Neural progenitor cell (in vitro differentiated cells): ENCODE measurements at regions not wholly inside any gene's neighbourhood (a gene's known extent, or its start where the extent isn't known, plus 50 kb on each side); places are given as distances from the start of the nearest gene placed in this dataset.
"Not testable (repeated sequence)": the region's sequence is repeated elsewhere in the genome, so short reads cannot be mapped to it uniquely, and the experiment has no call there.

Experiments used
- DNase-seq: peaks from one replicate; pipeline ENCODE4 v3.0.0-alpha.2; 2016; ENCODE audit warnings: low spot score
- H2AFZ ChIP-seq: fragments of 200-600 bp; sonication (generic); replicated peaks from 2 replicates; pipeline ENCODE4 v1.6.1; 2016; ENCODE audit warnings: antibody characterized with exemption
- H3F3A ChIP-seq: fragments of 200-600 bp; sonication (generic); 2 replicates; pipeline ENCODE4 v1.6.1; 2016; ENCODE audit warnings: antibody characterized with exemption, low read depth
- H3K27ac ChIP-seq: fragments of 200-600 bp; sonication (generic); 2 replicates; pipeline ENCODE4 v1.5.1; 2016; ENCODE audit warnings: mild to moderate bottlenecking
- H3K27me3 ChIP-seq: fragments of 200-600 bp; sonication (generic); 2 replicates; pipeline ENCODE4 v1.6.1; 2016; ENCODE audit warnings: mild to moderate bottlenecking, moderate library complexity
- H3K36me3 ChIP-seq: fragments of 200-600 bp; sonication (generic); 2 replicates; pipeline ENCODE4 v1.5.1; 2016
- H3K4me1 ChIP-seq: fragments of 200-600 bp; sonication (generic); 2 replicates; pipeline ENCODE4 v1.6.1; 2016; ENCODE audit warnings: mixed run types
- H3K4me2 ChIP-seq: fragments of 200-600 bp; sonication (generic); 2 replicates; pipeline ENCODE4 v1.6.1; 2016
- H3K4me3 ChIP-seq: fragments of 200-600 bp; sonication (generic); 2 replicates; pipeline ENCODE4 v1.5.1; 2016
- H3K79me2 ChIP-seq: fragments of 200-600 bp; sonication (generic); 2 replicates; pipeline ENCODE4 v1.6.1; 2016; ENCODE audit warnings: low read depth
- H3K9ac ChIP-seq: fragments of 200-600 bp; sonication (generic); 2 replicates; pipeline ENCODE4 v1.6.1; 2016
- H3K9me3 ChIP-seq: fragments of 200-600 bp; sonication (generic); 2 replicates; pipeline ENCODE4 v1.5.1; 2016; ENCODE audit warnings: low read depth
- H4K20me1 ChIP-seq: fragments of 200-600 bp; sonication (generic); 2 replicates; pipeline ENCODE4 v1.6.1; 2016; ENCODE audit warnings: low read depth
- H3K27ac Mint-ChIP-seq: 3 replicates; pipeline ENCODE4 v1.8.0; 2021; ENCODE audit warnings: mixed read lengths
- H3K27me3 Mint-ChIP-seq: 2 replicates; pipeline ENCODE4 v1.8.0; 2022; ENCODE audit warnings: low read depth, mild to moderate bottlenecking, inconsistent platforms, moderate library complexity, mixed read lengths; ENCODE audit not compliant: insufficient read depth
- H3K36me3 Mint-ChIP-seq: 3 replicates; pipeline ENCODE4 v1.8.0; 2021; ENCODE audit warnings: mixed read lengths
- H3K4me1 Mint-ChIP-seq: 3 replicates; pipeline ENCODE4 v1.8.0; 2021; ENCODE audit warnings: mixed read lengths
- H3K4me3 Mint-ChIP-seq: 3 replicates; pipeline ENCODE4 v1.8.0; 2021; ENCODE audit warnings: mild to moderate bottlenecking, moderate library complexity, mixed read lengths
- H3K9me3 Mint-ChIP-seq: 3 replicates; pipeline ENCODE4 v1.8.0; 2020; ENCODE audit warnings: mixed read lengths
- CTCF ChIP-seq: fragments of 200-600 bp; sonication (generic); IDR thresholded peaks from 2 replicates; pipeline ENCODE4 v1.5.1; 2017; ENCODE audit warnings: antibody characterized with exemption, mild to moderate bottlenecking
- EZH2 ChIP-seq: fragments of 200-600 bp; sonication (generic); IDR thresholded peaks from 2 replicates; pipeline ENCODE4 v1.6.1; 2017; ENCODE audit warnings: antibody characterized with exemption, mild to moderate bottlenecking, moderate library complexity
- EZH2phosphoT487 ChIP-seq: fragments of 200-600 bp; sonication (generic); IDR thresholded peaks from 2 replicates; pipeline ENCODE4 v1.6.1; 2017; ENCODE audit warnings: antibody characterized with exemption

- Mint-ChIP-seq H3K9me3 (peaks cover 3% of the 10 kb centered on the region), H3K36me3 (no peaks in the 10 kb centered on the region), H3K27ac (peak overlapping the region; percentile 73)
These were observed 167.0 kb downstream of the ERMARD start for GRCh38 chr6:169918239-169918953.

GRCh38 chr6:169917153-169917552 lies 165.7 kb downstream of the ERMARD start:
- Mint-ChIP-seq H3K4me3 (peak overlapping the region; percentile 52), H3K36me3 (peaks cover 2% of the 10 kb centered on the region), H3K4me1 (peaks cover 18% of the 10 kb centered on the region), H3K27ac (no peak overlapping the region), H3K27me3 (peaks cover 8% of the 10 kb centered on the region), H3K9me3 (peaks cover 3% of the 10 kb centered on the region)
- no peak overlapping the region for H2AFZ ChIP-seq
- no peak for TF ChIP-seq EZH2phosphoT487
- no peak overlapping the region for H3K4me3 ChIP-seq
- DNase-seq, result no peak
- H3F3A ChIP-seq, result peaks cover 7% of the 10 kb centered on the region
- H3K27ac ChIP-seq, result no peak overlapping the region
- no peak overlapping the region for H3K9ac ChIP-seq
- H3K79me2 ChIP-seq, result no peaks in the 10 kb centered on the region
- H3K27me3 ChIP-seq, result no peaks in the 10 kb centered on the region
- H3K4me2 ChIP-seq, result no peak overlapping the region
- no peaks in the 10 kb centered on the region for H3K36me3 ChIP-seq
- H3K9me3 ChIP-seq, result no peaks in the 10 kb centered on the region
- no peaks in the 10 kb centered on the region for H4K20me1 ChIP-seq
- peaks cover 7% of the 10 kb centered on the region for H3K4me1 ChIP-seq

More at GRCh38 chr6:169918239-169918953, 167.0 kb downstream of the ERMARD start:
- Histone ChIP-seq H3K27me3 (no peaks in the 10 kb centered on the region), H3K9ac (no peak overlapping the region), H3K4me3 (no peak overlapping the region), H2AFZ (no peak overlapping the region), H3K36me3 (no peaks in the 10 kb centered on the region), H3K9me3 (no peaks in the 10 kb centered on the region), H3F3A (peaks cover 7% of the 10 kb centered on the region), H3K4me1 (peaks cover 9% of the 10 kb centered on the region), H3K27ac (no peak overlapping the region), H4K20me1 (no peaks in the 10 kb centered on the region), H3K4me2 (no peak overlapping the region), H3K79me2 (no peaks in the 10 kb centered on the region)
- no peak for TF ChIP-seq EZH2
- no peak for TF ChIP-seq CTCF
- TF ChIP-seq EZH2phosphoT487, result no peak
- peaks cover 8% of the 10 kb centered on the region for H3K27me3 Mint-ChIP-seq
- DNase-seq, result no peak
- H3K4me1 Mint-ChIP-seq, result peaks cover 18% of the 10 kb centered on the region
- H3K4me3 Mint-ChIP-seq, result peak overlapping the region; percentile 14

- Histone ChIP-seq H3F3A (peaks cover 7% of the 10 kb centered on the region), H3K36me3 (no peaks in the 10 kb centered on the region), H3K9me3 (no peaks in the 10 kb centered on the region), H4K20me1 (no peaks in the 10 kb centered on the region), H3K4me3 (no peak overlapping the region), H3K27me3 (no peaks in the 10 kb centered on the region), H3K4me1 (no peaks in the 10 kb centered on the region), H2AFZ (no peak overlapping the region), H3K27ac (no peak overlapping the region), H3K4me2 (no peak overlapping the region), H3K9ac (no peak overlapping the region), H3K79me2 (no peaks in the 10 kb centered on the region)
- peaks cover 14% of the 10 kb centered on the region for H3K4me1 Mint-ChIP-seq
- peaks cover 8% of the 10 kb centered on the region for H3K27me3 Mint-ChIP-seq
- H3K9me3 Mint-ChIP-seq, result peaks cover 3% of the 10 kb centered on the region
- H3K4me3 Mint-ChIP-seq, result no peak overlapping the region
- H3K36me3 Mint-ChIP-seq, result peaks cover 2% of the 10 kb centered on the region
- no peak overlapping the region for H3K27ac Mint-ChIP-seq
- no peak for TF ChIP-seq CTCF
- no peak for DNase-seq
These were observed 164.5 kb downstream of the ERMARD start for GRCh38 chr6:169915769-169916550.

GRCh38 chr6:169913745-169914144 lies 162.3 kb downstream of the ERMARD start:
- not testable (repeated sequence) for H3K36me3 ChIP-seq, H3K9me3 Mint-ChIP-seq, H3K4me2 ChIP-seq, H2AFZ ChIP-seq, H3K27ac Mint-ChIP-seq, DNase-seq, H3F3A ChIP-seq, H3K4me1 ChIP-seq, H3K36me3 Mint-ChIP-seq, H3K27me3 ChIP-seq, H3K79me2 ChIP-seq, H3K9me3 ChIP-seq, H3K27ac ChIP-seq, H3K27me3 Mint-ChIP-seq, H3K4me3 Mint-ChIP-seq, H3K4me3 ChIP-seq, H3K9ac ChIP-seq, H4K20me1 ChIP-seq
- H3K4me1 Mint-ChIP-seq, result peaks cover 14% of the 10 kb centered on the region
